ENCODE measurements at regions not wholly inside any gene's neighbourhood (a gene's known extent, or its start where the extent isn't known, plus 50 kb on each side); places are given as distances from the start of the nearest gene placed in this dataset.

DNA sequence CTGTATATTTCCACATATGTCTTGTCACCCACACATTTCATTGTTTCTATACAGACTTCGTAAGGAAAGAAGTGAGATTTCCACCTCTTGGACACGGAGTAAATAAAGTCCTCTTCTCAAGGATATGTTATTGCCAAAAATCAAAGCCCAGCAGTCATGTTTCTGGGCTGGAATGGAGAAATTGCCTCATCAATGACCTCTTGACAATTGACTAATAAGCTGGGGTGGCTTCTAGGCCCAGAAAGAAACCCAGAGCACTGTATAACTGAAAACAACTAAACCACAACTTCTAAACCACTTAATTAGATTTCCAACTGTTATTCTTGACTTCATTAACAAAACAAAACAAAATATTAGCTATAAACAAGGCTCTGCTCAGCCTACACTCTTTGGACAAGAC is 56.4 kb upstream of the SLC24A5 start:
- H3K4me3 ChIP-seq (ENCODE audit: low read depth, low read length) = no peak overlapping the region
- TF ChIP-seq, protein P1, sequence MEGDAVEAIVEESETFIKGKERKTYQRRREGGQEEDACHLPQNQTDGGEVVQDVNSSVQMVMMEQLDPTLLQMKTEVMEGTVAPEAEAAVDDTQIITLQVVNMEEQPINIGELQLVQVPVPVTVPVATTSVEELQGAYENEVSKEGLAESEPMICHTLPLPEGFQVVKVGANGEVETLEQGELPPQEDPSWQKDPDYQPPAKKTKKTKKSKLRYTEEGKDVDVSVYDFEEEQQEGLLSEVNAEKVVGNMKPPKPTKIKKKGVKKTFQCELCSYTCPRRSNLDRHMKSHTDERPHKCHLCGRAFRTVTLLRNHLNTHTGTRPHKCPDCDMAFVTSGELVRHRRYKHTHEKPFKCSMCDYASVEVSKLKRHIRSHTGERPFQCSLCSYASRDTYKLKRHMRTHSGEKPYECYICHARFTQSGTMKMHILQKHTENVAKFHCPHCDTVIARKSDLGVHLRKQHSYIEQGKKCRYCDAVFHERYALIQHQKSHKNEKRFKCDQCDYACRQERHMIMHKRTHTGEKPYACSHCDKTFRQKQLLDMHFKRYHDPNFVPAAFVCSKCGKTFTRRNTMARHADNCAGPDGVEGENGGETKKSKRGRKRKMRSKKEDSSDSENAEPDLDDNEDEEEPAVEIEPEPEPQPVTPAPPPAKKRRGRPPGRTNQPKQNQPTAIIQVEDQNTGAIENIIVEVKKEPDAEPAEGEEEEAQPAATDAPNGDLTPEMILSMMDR (IDR thresholded peaks at IDR 0.05; ENCODE audit: insufficient read depth, low read length) = no peak
- DNase-seq (ENCODE audit: low read depth) = no peak

DNA sequence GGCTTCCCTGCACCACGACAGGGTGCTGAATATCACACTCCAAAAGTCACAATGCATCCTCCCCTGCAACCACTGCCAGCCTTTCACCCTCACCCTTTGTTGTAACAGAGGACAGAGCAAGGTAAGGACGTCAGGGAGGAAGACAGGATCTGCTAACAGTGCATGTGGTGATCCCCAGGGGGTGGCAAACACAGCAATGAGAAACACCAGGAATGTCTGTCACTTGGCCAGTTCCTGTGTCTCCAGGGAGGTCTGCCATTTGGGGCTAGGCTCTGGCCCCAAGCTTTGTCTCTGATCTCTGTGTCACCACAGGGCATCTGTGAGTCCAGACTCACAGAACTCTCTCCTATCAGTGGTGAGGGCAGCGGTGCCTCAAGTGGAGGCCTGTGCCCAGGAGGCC is 54.3 kb upstream of the SLC24A5 start:
- TF ChIP-seq, protein P1 (IDR thresholded peaks at IDR 0.05; ENCODE audit: insufficient read depth, low read length) = no peak
- H3K4me3 ChIP-seq (ENCODE audit: low read depth, low read length) = no peak overlapping the region
- no peak for DNase-seq (ENCODE audit: low read depth)
